ENCODE measurements at regions not wholly inside any gene's neighbourhood (a gene's known extent, or its start where the extent isn't known, plus 50 kb on each side); places are given as distances from the start of the nearest gene placed in this dataset.
"Not testable (repeated sequence)": the region's sequence is repeated elsewhere in the genome, so short reads cannot be mapped to it uniquely, and the experiment has no call there.

DNA sequence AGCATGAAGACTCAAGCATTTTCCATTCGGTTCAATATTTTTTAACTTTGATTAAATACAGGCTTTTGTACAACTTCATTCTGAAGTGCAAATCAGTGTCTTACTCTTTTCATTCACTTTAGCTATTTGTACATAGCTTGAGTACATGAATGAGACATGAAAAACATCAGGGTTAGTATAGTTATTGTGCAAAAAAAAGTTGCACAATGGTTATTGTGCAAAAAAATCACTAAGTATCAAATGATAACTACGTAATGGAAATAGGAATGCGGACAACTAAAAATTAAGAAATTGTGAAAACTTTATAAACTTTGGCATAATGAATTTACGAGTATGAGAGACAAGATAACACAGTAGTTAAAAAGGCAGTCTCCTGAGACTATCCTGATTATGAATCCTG is 442.9 kb downstream of the ARL4A start:
- no peak for TF ChIP-seq CTCF (IDR thresholded peaks at IDR 0.05; ENCODE audit: control insufficient read depth, extremely low read depth, insufficient read depth)
- DNase-seq (ENCODE audit: low read depth), result no peak
- no peak overlapping the region for H3K4me3 ChIP-seq (ENCODE audit: low read depth, low read length)

- not testable (repeated sequence) for H3K4me3 ChIP-seq (ENCODE audit: low read depth, low read length); DNase-seq (ENCODE audit: low read depth)
These were observed 443.5 kb downstream of the ARL4A start for GRCh38 chr7:13130906-13131305.

DNA sequence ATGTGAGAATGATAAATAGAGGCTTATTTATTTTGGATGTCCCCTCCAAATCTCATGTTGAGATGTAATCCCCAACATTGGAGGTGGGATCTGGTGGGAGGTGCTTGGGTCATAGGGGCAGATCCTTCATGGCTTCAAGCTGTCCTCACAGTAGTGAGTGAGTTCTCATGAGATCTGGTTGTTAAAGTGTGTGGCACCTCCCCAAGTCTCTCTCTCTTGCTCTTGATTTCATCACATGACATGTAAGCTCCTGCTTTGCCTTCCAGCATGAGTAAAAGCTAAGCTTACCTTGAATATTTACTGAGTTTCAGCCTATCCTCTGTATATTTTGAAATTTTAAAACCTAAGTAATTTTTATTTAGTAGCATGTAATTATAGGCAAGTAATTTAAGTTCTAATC is 444.9 kb downstream of the ARL4A start:
- DNase-seq (ENCODE audit: low read depth), result no peak
- no peak for TF ChIP-seq CTCF (IDR thresholded peaks at IDR 0.05; ENCODE audit: control insufficient read depth, extremely low read depth, insufficient read depth)
- H3K4me3 ChIP-seq (ENCODE audit: low read depth, low read length), result no peak overlapping the region

GRCh38 chr7:13136345-13136744 is 448.9 kb downstream of the ARL4A start:
- not testable (repeated sequence) for DNase-seq (ENCODE audit: low read depth); H3K4me3 ChIP-seq (ENCODE audit: low read depth, low read length)

DNA sequence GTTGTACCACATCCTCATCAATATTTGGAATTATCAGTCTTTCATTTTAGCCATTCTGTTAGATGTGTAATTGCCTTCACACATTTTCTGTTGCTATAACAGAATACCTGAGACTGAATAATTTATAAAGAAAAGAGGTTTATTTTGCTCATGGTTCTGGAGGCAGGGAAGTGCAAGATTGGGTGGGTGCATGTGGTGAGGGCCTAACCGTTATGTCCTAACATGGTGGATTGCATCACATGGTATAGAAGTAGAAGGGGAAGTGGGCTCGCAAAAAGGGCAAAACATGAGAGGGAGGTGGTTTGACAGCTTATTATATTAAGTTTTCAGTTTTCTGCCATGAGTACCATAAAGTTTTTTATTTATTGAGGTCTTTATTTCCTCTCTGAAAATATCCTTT is 452.0 kb downstream of the ARL4A start:
- no peak for TF ChIP-seq CTCF (IDR thresholded peaks at IDR 0.05; ENCODE audit: control insufficient read depth, extremely low read depth, insufficient read depth)

GRCh38 chr7:13144673-13145072 is 457.2 kb downstream of the ARL4A start:
- no peak overlapping the region for H3K4me3 ChIP-seq (ENCODE audit: low read depth, low read length)
- no peak for DNase-seq (ENCODE audit: low read depth)
- TF ChIP-seq CTCF (IDR thresholded peaks at IDR 0.05; ENCODE audit: control insufficient read depth, extremely low read depth, insufficient read depth), result no peak

More for the DNA sequence above, 452.0 kb downstream of the ARL4A start:
- no peak for DNase-seq (ENCODE audit: low read depth)
- no peak overlapping the region for H3K4me3 ChIP-seq (ENCODE audit: low read depth, low read length)

DNA sequence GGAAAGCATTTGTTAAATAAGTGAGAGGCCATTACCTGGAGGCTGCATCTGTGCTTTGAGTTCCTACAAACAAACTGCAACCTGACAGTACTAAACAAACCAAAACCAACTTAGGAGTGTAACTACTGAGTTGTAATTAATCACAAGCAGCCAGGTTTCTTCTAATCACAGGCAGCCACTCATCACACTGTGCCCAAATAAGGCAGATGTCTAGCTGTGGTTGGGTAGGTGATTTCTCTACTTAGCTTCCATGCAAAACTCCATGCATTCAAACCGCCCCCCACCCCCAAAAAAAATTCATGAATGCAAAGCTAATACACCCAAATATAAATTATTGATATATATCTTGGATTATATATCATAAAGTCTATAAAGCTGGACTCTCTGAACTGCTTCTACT is 461.1 kb downstream of the ARL4A start:
- no peak for DNase-seq (ENCODE audit: low read depth)
- H3K4me3 ChIP-seq (ENCODE audit: low read depth, low read length), result no peak overlapping the region
- no peak for TF ChIP-seq CTCF (IDR thresholded peaks at IDR 0.05; ENCODE audit: control insufficient read depth, extremely low read depth, insufficient read depth)

DNA sequence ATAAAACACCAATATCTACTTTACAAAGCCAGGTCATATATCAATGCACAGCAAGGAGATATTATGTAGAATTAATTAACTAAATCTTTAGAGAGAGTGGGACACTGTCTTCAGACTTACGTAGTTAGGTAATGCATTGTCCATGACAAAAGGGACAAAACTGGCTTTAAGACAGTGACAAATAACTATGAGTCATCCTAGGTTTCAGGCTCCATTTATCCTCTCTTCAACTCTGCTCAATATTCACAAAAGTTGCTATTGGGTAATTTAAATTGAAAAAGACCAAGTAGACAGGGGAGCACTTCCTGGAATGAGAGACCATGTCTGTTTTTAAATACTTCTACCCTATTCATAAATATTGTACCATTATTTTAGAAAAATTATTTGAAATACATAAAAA is 464.5 kb downstream of the ARL4A start:
- H3K4me3 ChIP-seq (ENCODE audit: low read depth, low read length), result no peak overlapping the region
- DNase-seq (ENCODE audit: low read depth), result no peak
- TF ChIP-seq CTCF (IDR thresholded peaks at IDR 0.05; ENCODE audit: control insufficient read depth, extremely low read depth, insufficient read depth), result no peak
